GM23338 (cell line): ENCODE measurements at regions not wholly inside any gene's neighbourhood (a gene's known extent, or its start where the extent isn't known, plus 50 kb on each side); places are given as distances from the start of the nearest gene placed in this dataset.

Source experiments
- ETS1 ChIP-seq: IDR thresholded peaks from 2 replicates; pipeline ENCODE4 v1.6.1; 2016; ENCODE audit warnings: antibody characterized with exemption
- EZH2 ChIP-seq: fragments of 200-600 bp; sonication (generic); IDR thresholded peaks from one replicate; pipeline ENCODE4 v1.8.0; 2017; ENCODE audit warnings: antibody characterized with exemption, mild to moderate bottlenecking, low read depth; ENCODE audit not compliant: unreplicated experiment
- EZH2phosphoT487 ChIP-seq: fragments of 200-600 bp; sonication (generic); IDR thresholded peaks from one replicate; pipeline ENCODE4 v1.8.1; 2018; ENCODE audit warnings: antibody characterized with exemption; ENCODE audit not compliant: unreplicated experiment
- JUNB ChIP-seq: IDR thresholded peaks from one replicate; pipeline ENCODE4 v1.6.1; 2016; ENCODE audit warnings: antibody characterized with exemption; ENCODE audit not compliant: unreplicated experiment
- POLR2AphosphoS5 ChIP-seq: IDR thresholded peaks from 2 replicates; pipeline ENCODE4 v1.6.1; 2016; ENCODE audit warnings: antibody characterized with exemption, low read depth
- STAT1 ChIP-seq: IDR thresholded peaks from one replicate; pipeline ENCODE4 v1.6.1; 2016; ENCODE audit warnings: antibody characterized with exemption; ENCODE audit not compliant: unreplicated experiment
- TF ChIP-seq, protein P1 (sequence below), 2 experiments: fragments of 200-600 bp in 1 of 2; sonication (generic) in 1 of 2; conservative IDR thresholded peaks; 2 replicates each; pipeline versions ENCODE4 v1.5.1 to v1.6.1; 2016 to 2017; ENCODE audit warnings: antibody characterized with exemption in 2 of 2, low read depth in 2 of 2, mild to moderate bottlenecking in 2 of 2, moderate library complexity in 1 of 2
- TF ChIP-seq, protein P2 (sequence below): IDR thresholded peaks from one replicate; pipeline ENCODE4 v1.6.1; 2018; ENCODE audit warnings: antibody characterized with exemption; ENCODE audit not compliant: unreplicated experiment

- TF ChIP-seq JUNB (no peak), POLR2AphosphoS5 (no peak), STAT1 (no peak), EZH2phosphoT487 (no peak), EZH2 (no peak), ETS1 (no peak)
- TF ChIP-seq, protein P1, sequence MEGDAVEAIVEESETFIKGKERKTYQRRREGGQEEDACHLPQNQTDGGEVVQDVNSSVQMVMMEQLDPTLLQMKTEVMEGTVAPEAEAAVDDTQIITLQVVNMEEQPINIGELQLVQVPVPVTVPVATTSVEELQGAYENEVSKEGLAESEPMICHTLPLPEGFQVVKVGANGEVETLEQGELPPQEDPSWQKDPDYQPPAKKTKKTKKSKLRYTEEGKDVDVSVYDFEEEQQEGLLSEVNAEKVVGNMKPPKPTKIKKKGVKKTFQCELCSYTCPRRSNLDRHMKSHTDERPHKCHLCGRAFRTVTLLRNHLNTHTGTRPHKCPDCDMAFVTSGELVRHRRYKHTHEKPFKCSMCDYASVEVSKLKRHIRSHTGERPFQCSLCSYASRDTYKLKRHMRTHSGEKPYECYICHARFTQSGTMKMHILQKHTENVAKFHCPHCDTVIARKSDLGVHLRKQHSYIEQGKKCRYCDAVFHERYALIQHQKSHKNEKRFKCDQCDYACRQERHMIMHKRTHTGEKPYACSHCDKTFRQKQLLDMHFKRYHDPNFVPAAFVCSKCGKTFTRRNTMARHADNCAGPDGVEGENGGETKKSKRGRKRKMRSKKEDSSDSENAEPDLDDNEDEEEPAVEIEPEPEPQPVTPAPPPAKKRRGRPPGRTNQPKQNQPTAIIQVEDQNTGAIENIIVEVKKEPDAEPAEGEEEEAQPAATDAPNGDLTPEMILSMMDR (conservative IDR thresholded peaks at IDR 0.05; ENCODE audit: low read depth in 2 of 2), result no peak
- TF ChIP-seq, protein P2, sequence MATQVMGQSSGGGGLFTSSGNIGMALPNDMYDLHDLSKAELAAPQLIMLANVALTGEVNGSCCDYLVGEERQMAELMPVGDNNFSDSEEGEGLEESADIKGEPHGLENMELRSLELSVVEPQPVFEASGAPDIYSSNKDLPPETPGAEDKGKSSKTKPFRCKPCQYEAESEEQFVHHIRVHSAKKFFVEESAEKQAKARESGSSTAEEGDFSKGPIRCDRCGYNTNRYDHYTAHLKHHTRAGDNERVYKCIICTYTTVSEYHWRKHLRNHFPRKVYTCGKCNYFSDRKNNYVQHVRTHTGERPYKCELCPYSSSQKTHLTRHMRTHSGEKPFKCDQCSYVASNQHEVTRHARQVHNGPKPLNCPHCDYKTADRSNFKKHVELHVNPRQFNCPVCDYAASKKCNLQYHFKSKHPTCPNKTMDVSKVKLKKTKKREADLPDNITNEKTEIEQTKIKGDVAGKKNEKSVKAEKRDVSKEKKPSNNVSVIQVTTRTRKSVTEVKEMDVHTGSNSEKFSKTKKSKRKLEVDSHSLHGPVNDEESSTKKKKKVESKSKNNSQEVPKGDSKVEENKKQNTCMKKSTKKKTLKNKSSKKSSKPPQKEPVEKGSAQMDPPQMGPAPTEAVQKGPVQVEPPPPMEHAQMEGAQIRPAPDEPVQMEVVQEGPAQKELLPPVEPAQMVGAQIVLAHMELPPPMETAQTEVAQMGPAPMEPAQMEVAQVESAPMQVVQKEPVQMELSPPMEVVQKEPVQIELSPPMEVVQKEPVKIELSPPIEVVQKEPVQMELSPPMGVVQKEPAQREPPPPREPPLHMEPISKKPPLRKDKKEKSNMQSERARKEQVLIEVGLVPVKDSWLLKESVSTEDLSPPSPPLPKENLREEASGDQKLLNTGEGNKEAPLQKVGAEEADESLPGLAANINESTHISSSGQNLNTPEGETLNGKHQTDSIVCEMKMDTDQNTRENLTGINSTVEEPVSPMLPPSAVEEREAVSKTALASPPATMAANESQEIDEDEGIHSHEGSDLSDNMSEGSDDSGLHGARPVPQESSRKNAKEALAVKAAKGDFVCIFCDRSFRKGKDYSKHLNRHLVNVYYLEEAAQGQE, result no peak
Measured at GRCh38 chr9:81871695-81872094, 56.5 kb upstream of the SPATA31D4 start.
